ENCODE measurements at regions not wholly inside any gene's neighbourhood (a gene's known extent, or its start where the extent isn't known, plus 50 kb on each side); places are given as distances from the start of the nearest gene placed in this dataset.

DNA sequence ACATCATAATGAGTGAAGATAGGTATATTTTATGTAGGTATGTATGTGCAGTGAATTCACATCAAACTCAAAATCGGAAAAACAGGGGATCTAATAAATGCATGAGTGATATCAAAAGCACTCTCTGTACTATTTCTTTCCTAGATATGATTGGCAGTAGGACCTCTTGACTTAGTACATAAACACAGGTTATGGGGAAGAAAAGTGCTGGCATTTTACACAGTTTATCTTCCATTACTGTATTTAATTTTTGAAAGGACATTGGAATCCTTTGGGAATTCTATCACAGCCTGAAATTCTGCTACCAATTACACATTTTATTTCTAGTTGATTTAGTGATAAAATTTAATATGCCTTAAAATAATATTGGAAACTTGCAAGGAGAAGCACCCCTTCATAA, 470.5 kb upstream of the ONECUT1 start:
- no peak for ATAC-seq (ENCODE audit: low read depth)
- Mint-ChIP-seq H3K27me3 (no peaks in the 10 kb centered on the region), H3K4me3 (no peak overlapping the region), H3K27ac (no peak overlapping the region), H3K4me1 (no peaks in the 10 kb centered on the region), H3K9me3 (ENCODE audit: insufficient read depth) (no peaks in the 10 kb centered on the region)
- ChIA-PET CTCF (no interaction called here), POLR2A (no interaction called here)
- Histone ChIP-seq H3K4me1 (ENCODE audit: control insufficient read depth in 2 of 2, insufficient read depth in 2 of 2, low read length in 2 of 2) (no peaks in the 10 kb centered on the region), H3K27ac (ENCODE audit: low read length in 2 of 2) (no peak overlapping the region), H4K20me1 (ENCODE audit: control insufficient read depth, insufficient read depth, low read length, poor library complexity, severe bottlenecking) (no peaks in the 10 kb centered on the region), H3K4me3 (ENCODE audit: control extremely low read depth in 1 of 5, extremely low read depth in 1 of 5, insufficient read depth in 1 of 5, low read depth in 2 of 5, low read length in 4 of 5) (no peak overlapping the region), H3K9ac (ENCODE audit: low read length) (no peak overlapping the region), H3K36me3 (replicated peaks in 1 of 2; ENCODE audit: control extremely low read depth in 1 of 2, control insufficient read depth in 1 of 2, extremely low read depth in 1 of 2, insufficient read depth in 2 of 2, low read length in 1 of 2) (no peaks in the 10 kb centered on the region), H2AFZ (ENCODE audit: insufficient read depth, low read depth, low read length, poor library complexity, severe bottlenecking) (no peak overlapping the region), H3K79me2 (ENCODE audit: control insufficient read depth, insufficient read depth, low read length) (no peaks in the 10 kb centered on the region), H3K4me2 (replicated peaks; ENCODE audit: low read depth, low read length, poor library complexity, severe bottlenecking) (no peak overlapping the region), H3K9me3 (ENCODE audit: control extremely low read depth in 1 of 3, control insufficient read depth in 2 of 3, insufficient read depth in 1 of 3, low read length in 2 of 3) (peaks cover 0 to 2% (median 0%) of the 10 kb centered on the region in 3 donors), H3K27me3 (replicated peaks in 1 of 4; ENCODE audit: control extremely low read depth in 1 of 4, control insufficient read depth in 3 of 4, insufficient read depth in 4 of 4, low read length in 3 of 4) (no peaks in the 10 kb centered on the region)
- intact Hi-C loops (cut with micrococcal nuclease) = no loop called here
- WGBS (ENCODE audit: insufficient coverage) = no CpG with 5 or more reads among the region's 1 CpG
- no peak for TF ChIP-seq EZH2 (IDR thresholded peaks at IDR 0.05; ENCODE audit: borderline replicate concordance, insufficient read depth, low read depth, low read length, poor library complexity, severe bottlenecking)
- TF ChIP-seq, protein P1, sequence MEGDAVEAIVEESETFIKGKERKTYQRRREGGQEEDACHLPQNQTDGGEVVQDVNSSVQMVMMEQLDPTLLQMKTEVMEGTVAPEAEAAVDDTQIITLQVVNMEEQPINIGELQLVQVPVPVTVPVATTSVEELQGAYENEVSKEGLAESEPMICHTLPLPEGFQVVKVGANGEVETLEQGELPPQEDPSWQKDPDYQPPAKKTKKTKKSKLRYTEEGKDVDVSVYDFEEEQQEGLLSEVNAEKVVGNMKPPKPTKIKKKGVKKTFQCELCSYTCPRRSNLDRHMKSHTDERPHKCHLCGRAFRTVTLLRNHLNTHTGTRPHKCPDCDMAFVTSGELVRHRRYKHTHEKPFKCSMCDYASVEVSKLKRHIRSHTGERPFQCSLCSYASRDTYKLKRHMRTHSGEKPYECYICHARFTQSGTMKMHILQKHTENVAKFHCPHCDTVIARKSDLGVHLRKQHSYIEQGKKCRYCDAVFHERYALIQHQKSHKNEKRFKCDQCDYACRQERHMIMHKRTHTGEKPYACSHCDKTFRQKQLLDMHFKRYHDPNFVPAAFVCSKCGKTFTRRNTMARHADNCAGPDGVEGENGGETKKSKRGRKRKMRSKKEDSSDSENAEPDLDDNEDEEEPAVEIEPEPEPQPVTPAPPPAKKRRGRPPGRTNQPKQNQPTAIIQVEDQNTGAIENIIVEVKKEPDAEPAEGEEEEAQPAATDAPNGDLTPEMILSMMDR (IDR thresholded peaks at IDR 0.05) = no peak
- no peak for DNase-seq

GRCh38 chr15:53256457-53256856, 466.3 kb upstream of the ONECUT1 start:
- Histone ChIP-seq H3K27ac (ENCODE audit: low read length in 2 of 2) (no peak overlapping the region), H3K4me3 (ENCODE audit: control extremely low read depth in 1 of 5, extremely low read depth in 1 of 5, insufficient read depth in 1 of 5, low read depth in 2 of 5, low read length in 4 of 5) (no peak overlapping the region), H3K4me1 (ENCODE audit: control insufficient read depth in 2 of 2, insufficient read depth in 2 of 2, low read length in 2 of 2) (no peaks in the 10 kb centered on the region), H3K27me3 (replicated peaks in 1 of 4; ENCODE audit: control extremely low read depth in 1 of 4, control insufficient read depth in 3 of 4, insufficient read depth in 4 of 4, low read length in 3 of 4) (no peaks in the 10 kb centered on the region), H2AFZ (ENCODE audit: insufficient read depth, low read depth, low read length, poor library complexity, severe bottlenecking) (no peak overlapping the region), H4K20me1 (ENCODE audit: control insufficient read depth, insufficient read depth, low read length, poor library complexity, severe bottlenecking) (no peaks in the 10 kb centered on the region), H3K4me2 (replicated peaks; ENCODE audit: low read depth, low read length, poor library complexity, severe bottlenecking) (no peak overlapping the region), H3K9ac (ENCODE audit: low read length) (no peak overlapping the region), H3K36me3 (replicated peaks in 1 of 2; ENCODE audit: control extremely low read depth in 1 of 2, control insufficient read depth in 1 of 2, extremely low read depth in 1 of 2, insufficient read depth in 2 of 2, low read length in 1 of 2) (no peaks in the 10 kb centered on the region), H3K9me3 (ENCODE audit: control extremely low read depth in 1 of 3, control insufficient read depth in 2 of 3, insufficient read depth in 1 of 3, low read length in 2 of 3) (peaks cover 0 to 6% (median 0%) of the 10 kb centered on the region in 3 donors), H3K79me2 (ENCODE audit: control insufficient read depth, insufficient read depth, low read length) (no peaks in the 10 kb centered on the region)
- Mint-ChIP-seq H3K27ac (no peak overlapping the region), H3K4me3 (no peak overlapping the region), H3K27me3 (no peaks in the 10 kb centered on the region), H3K9me3 (ENCODE audit: insufficient read depth) (no peaks in the 10 kb centered on the region), H3K4me1 (no peaks in the 10 kb centered on the region)
- intact Hi-C loops (cut with micrococcal nuclease) = no loop called here
- ChIA-PET POLR2A (no interaction called here), CTCF (no interaction called here)
- WGBS (ENCODE audit: insufficient coverage) = 92% methylated on average over 4 of the region's 4 CpGs
- ATAC-seq (ENCODE audit: low read depth) (no peak), DNase-seq (no peak)
- TF ChIP-seq EZH2 (IDR thresholded peaks at IDR 0.05; ENCODE audit: borderline replicate concordance, insufficient read depth, low read depth, low read length, poor library complexity, severe bottlenecking) = no peak
- TF ChIP-seq, protein P1 (IDR thresholded peaks at IDR 0.05) = no peak

Data from B cell (primary cell).